GM19395 (cell line): ENCODE measurements at regions not wholly inside any gene's neighbourhood (a gene's known extent, or its start where the extent isn't known, plus 50 kb on each side); places are given as distances from the start of the nearest gene placed in this dataset.
"Not testable (repeated sequence)": the region's sequence is repeated elsewhere in the genome, so short reads cannot be mapped to it uniquely, and the experiment has no call there.

Experiments used
- ATAC-seq: cut with Tn5 transposase; IDR thresholded peaks from one replicate; pipeline ENCODE4 v1.9.1; 2021; ENCODE audit warnings: mild to moderate bottlenecking, moderate library complexity; ENCODE audit not compliant: unreplicated experiment

- ATAC-seq, result no peak
These were observed 81.4 kb upstream of the ACSL1 start for GRCh38 chr4:184907216-184907615.

- ATAC-seq, result no peak
These were observed 82.0 kb upstream of the ACSL1 start for GRCh38 chr4:184907810-184908209.

GRCh38 chr4:184911310-184911709 lies 85.5 kb upstream of the ACSL1 start:
- ATAC-seq, result no peak

GRCh38 chr4:184913356-184914143 lies 87.8 kb upstream of the ACSL1 start:
- ATAC-seq, result no peak

GRCh38 chr4:184918799-184919198 lies 93.0 kb upstream of the ACSL1 start:
- not testable (repeated sequence) for ATAC-seq

- no peak for ATAC-seq
These were observed 95.7 kb upstream of the ACSL1 start for GRCh38 chr4:184921456-184921855.

GRCh38 chr4:184922301-184922700 lies 96.0 kb upstream of the HELT start:
- ATAC-seq, result no peak

- no peak for ATAC-seq
These were observed 93.8 kb upstream of the HELT start for GRCh38 chr4:184924516-184924915.

- ATAC-seq, result no peak
These were observed 88.8 kb upstream of the HELT start for GRCh38 chr4:184929476-184929875.

GRCh38 chr4:184930026-184930425 lies 88.3 kb upstream of the HELT start:
- no peak for ATAC-seq

- ATAC-seq, result no peak
These were observed 85.9 kb upstream of the HELT start for GRCh38 chr4:184932343-184932742.

- no peak for ATAC-seq
These were observed 85.0 kb upstream of the HELT start for GRCh38 chr4:184933311-184933710.

GRCh38 chr4:184934184-184934583 lies 84.1 kb upstream of the HELT start:
- no peak for ATAC-seq

GRCh38 chr4:184934961-184935360 lies 83.3 kb upstream of the HELT start:
- ATAC-seq, result no peak

GRCh38 chr4:184936071-184936470 lies 82.2 kb upstream of the HELT start:
- ATAC-seq, result no peak

GRCh38 chr4:184937030-184937710 lies 81.1 kb upstream of the HELT start:
- no peak for ATAC-seq

- ATAC-seq, result no peak
These were observed 80.5 kb upstream of the HELT start for GRCh38 chr4:184937745-184938144.

- ATAC-seq, result no peak
These were observed 79.4 kb upstream of the HELT start for GRCh38 chr4:184938871-184939270.

GRCh38 chr4:184939978-184940377 lies 78.3 kb upstream of the HELT start:
- ATAC-seq, result no peak

GRCh38 chr4:184940500-184940899 lies 77.8 kb upstream of the HELT start:
- ATAC-seq, result no peak

GRCh38 chr4:184941671-184942418 lies 76.4 kb upstream of the HELT start:
- no peak for ATAC-seq
